Fibroblast of mammary gland (primary cell): ENCODE measurements at regions not wholly inside any gene's neighbourhood (a gene's known extent, or its start where the extent isn't known, plus 50 kb on each side); places are given as distances from the start of the nearest gene placed in this dataset.
"Not testable (repeated sequence)": the region's sequence is repeated elsewhere in the genome, so short reads cannot be mapped to it uniquely, and the experiment has no call there.

Experiments used
- DNase-seq: peaks from one replicate; pipeline ENCODE4 v3.0.0-alpha.2; 2010; ENCODE audit warnings: low read depth
- H3K4me3 ChIP-seq: 2 replicates; pipeline ENCODE4 v1.5.1; 2011; ENCODE audit warnings: low read depth, mild to moderate bottlenecking, low read length, moderate library complexity; ENCODE audit not compliant: control insufficient read depth
- CTCF ChIP-seq: conservative IDR thresholded peaks from 2 replicates; pipeline ENCODE4 v1.5.1; 2011; ENCODE audit warnings: low read depth, low read length, inconsistent platforms; ENCODE audit not compliant: control insufficient read depth, insufficient read depth

- TF ChIP-seq CTCF, result no peak
- DNase-seq, result no peak
- no peak overlapping the region for H3K4me3 ChIP-seq
Measured at GRCh38 chr7:69428089-69428488, 170.2 kb upstream of the AUTS2 start.

GRCh38 chr7:69429911-69430383 is 168.3 kb upstream of the AUTS2 start:
- TF ChIP-seq CTCF, result no peak

GRCh38 chr7:69430384-69431021 is 167.8 kb upstream of the AUTS2 start:
- no peak overlapping the region for H3K4me3 ChIP-seq
- DNase-seq, result peak; percentile 20
- TF ChIP-seq CTCF, result no peak

More at GRCh38 chr7:69429911-69430383, 168.3 kb upstream of the AUTS2 start:
- H3K4me3 ChIP-seq, result no peak overlapping the region
- peak; percentile 78 for DNase-seq

GRCh38 chr7:69431626-69432025 is 166.6 kb upstream of the AUTS2 start:
- H3K4me3 ChIP-seq, result no peak overlapping the region
- TF ChIP-seq CTCF, result no peak
- DNase-seq, result no peak

- not testable (repeated sequence) for DNase-seq, H3K4me3 ChIP-seq
Measured at GRCh38 chr7:69432276-69432675, 166.0 kb upstream of the AUTS2 start.

GRCh38 chr7:69433081-69433480 is 165.2 kb upstream of the AUTS2 start:
- no peak for TF ChIP-seq CTCF
- DNase-seq, result no peak
- no peak overlapping the region for H3K4me3 ChIP-seq

- TF ChIP-seq CTCF, result no peak
- H3K4me3 ChIP-seq, result no peak overlapping the region
- DNase-seq, result peak; percentile 84
Measured at GRCh38 chr7:69434398-69434815, 163.9 kb upstream of the AUTS2 start.
